ENCODE measurements at regions not wholly inside any gene's neighbourhood (a gene's known extent, or its start where the extent isn't known, plus 50 kb on each side); places are given as distances from the start of the nearest gene placed in this dataset.
"Not testable (repeated sequence)": the region's sequence is repeated elsewhere in the genome, so short reads cannot be mapped to it uniquely, and the experiment has no call there.

DNA sequence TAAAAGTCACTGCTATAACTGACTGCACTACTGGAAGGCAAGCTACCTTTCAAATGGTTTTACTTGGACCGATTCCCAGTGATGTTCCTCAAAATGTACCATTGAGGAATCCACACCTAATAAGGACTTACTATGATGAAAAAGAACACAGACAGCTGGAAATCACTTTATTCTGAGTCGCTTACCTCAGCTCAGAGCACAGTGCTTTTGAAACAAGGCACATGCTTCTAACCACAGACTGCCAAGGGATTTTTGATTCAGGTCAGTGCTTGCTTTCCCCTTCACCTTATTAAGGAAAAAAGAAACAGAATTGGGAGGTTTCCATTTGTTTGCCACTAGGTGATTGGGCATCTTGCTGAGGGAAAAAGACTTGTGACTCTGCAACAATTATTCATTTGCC, 707.5 kb upstream of the FSHR start:
- DNase-seq (ENCODE audit: insufficient read length, low spot score): no peak
- no peak for FAIRE-seq

DNA sequence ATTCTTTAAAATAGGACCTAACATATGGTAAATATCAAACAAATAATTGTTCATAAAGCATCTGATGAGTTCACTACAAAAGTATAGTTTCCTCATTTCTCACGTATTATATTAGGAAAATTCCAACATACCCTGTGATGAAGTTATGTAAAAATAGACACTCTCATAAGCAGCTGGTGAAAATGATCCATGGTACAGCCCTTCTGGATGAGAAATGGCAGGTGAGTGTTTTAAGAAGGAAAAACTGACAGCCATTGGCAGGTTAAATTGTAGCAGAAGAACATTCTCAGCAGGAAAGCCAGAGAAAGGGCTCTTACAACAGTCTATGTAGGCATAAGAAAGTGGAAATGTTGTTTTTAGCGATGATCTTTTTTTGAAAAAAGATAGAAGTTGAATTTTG, 706.5 kb upstream of the FSHR start:
- DNase-seq (ENCODE audit: insufficient read length, low spot score): no peak
- FAIRE-seq: no peak

DNA sequence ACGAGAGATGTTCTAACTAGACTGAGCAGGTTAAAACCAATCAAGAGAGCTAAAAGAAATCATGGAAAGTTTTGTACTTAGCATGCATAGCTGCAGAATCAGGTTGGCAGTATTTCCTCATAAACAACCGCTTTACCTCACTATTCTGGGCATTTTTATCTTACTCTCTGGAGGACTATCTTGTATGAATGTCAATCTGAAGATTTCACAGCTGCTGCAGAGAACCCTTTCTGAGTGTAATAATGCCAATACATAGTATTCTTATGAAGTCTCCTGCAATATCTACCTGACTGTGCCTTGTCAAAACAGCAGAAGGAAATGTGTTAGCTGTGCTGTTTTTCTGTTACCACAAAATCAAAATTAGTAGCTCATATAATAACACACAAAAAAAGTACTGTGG, 705.9 kb upstream of the FSHR start:
- FAIRE-seq (no peak), DNase-seq (ENCODE audit: insufficient read length, low spot score) (no peak)

DNA sequence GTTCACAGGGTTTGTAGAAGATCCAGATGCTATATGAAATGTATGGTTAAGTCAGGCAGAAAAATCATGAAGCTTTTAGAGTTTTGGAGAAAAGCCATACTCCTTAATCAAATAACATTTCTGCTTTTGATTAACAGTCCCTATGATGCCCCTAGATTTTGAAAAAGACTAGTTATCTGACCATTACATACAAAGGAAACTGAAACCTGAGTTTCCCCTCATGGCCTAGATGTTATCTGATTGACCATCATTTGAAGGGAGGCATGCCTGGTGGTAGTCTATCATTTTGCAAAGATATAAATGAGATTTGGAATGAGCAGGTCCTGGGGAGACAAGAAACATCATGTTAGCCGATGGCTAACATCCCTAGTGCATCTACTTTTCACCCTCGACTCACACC, 704.3 kb upstream of the FSHR start:
- FAIRE-seq: no peak

DNA sequence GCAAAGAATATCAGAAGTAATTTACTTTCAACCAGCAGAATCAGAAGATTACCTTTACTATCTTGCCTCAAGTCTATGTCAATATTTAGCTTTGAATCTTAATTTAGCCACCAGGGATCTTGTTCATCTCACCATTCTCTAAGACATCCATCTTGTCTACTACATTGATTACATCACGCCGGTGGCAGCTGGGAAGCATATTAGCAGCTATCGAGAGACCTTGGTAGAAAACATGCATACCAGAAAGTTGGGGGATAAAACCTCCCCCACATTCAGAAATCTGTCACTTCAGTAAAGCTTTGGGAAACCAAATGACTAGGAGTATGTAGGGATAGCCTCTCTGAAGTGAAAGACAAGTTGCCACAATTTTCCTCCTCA, 703.8 kb upstream of the FSHR start:
- no peak for DNase-seq (ENCODE audit: insufficient read length, low spot score)
- FAIRE-seq: no peak

More for the DNA sequence above, 704.3 kb upstream of the FSHR start:
- no peak for DNase-seq (ENCODE audit: insufficient read length, low spot score)

DNA sequence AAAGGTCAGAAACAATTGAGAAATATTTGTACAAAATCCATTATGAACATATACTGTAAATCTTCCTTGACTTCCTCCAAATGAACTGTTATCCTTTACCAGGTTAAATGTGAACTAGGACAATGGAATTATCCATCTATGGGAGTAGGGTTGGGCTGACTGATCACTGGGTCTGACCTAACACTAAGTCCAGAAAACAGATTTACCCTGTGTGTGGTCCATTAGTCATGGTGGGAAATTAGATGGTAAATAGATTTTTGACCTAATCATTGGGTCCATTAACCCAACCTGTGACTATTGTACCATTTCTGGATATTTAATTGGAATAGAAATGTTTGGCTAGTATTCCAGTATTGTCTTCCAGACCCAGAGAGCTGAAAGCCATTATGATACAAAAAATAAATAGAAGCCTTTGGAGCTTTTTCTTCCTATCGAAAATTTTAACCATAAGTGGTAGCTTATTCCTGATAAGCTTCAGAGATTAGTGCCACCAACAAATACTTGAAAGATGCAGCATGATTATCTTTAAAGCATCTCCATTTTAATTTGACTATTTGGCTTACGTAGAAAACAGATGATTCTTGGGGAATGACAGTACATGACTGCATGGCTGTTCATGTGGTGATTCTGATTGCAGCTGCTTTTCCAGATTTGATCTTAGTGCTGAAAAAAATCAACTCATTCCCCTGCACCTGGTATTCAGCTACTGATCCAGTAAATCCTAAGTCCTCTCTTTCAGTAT, 703.2 kb upstream of the FSHR start:
- DNase-seq (ENCODE audit: insufficient read length, low spot score) (no peak), FAIRE-seq (no peak)

DNA sequence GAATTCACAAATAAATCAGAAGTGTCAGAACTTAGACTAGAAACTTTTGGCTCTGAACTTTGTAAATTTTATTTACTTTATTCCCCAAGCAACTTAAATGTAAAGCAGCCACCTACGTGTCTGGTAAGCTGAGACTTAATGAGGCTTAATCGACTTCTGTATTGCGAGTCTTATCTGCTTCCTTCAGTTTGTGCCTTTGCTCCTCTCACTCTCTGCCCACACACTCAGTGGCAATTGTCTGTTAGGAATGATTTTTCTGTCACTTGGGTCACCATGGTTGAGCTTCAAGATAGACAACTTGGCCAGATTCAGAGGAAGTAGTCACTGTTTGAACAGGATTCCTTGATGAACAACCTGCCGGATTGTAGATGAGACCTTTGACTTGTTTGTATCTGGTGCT, 691.4 kb upstream of the FSHR start:
- no peak for DNase-seq (ENCODE audit: insufficient read length, low spot score)
- no peak for FAIRE-seq

DNA sequence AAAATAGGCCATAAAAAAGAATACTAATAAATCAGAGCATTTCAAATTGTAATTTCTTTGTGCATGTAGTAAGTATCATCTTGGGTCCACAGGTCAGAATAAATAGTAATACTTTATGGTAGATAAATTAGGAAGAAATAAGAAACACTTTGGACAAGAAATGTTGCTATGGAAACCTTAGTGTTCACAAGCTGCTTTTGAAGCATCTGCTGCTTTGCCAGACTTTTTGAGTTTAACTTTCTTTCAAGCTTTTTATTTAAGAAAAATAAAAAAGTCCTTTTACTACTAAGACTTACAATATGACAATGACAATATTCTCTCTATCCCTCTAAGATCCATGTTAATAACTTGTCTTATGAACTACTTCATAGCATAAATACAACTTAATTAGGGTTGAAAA, 690.7 kb upstream of the FSHR start:
- FAIRE-seq (no peak), DNase-seq (ENCODE audit: insufficient read length, low spot score) (no peak)

DNA sequence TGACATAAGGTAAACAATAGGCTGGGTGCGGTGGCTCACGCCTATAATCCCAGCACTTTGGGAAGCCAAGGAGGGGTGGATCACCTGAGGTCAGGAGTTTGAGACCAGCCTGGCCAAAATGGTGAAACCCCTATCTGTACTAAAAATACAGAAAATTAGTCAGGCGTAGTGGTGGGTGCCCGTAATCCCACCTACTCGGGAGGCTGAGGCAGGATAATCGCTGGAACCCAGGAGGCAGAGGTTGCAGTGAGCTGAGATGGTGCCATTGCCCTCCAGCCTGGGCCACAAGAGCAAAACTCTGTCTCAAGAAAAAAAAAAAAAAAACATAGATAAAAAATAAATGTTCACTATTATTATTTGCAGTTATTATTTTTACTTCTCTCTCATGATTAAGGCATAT, 689.8 kb upstream of the FSHR start:
- DNase-seq (ENCODE audit: insufficient read length, low spot score); FAIRE-seq: not testable (repeated sequence)

DNA sequence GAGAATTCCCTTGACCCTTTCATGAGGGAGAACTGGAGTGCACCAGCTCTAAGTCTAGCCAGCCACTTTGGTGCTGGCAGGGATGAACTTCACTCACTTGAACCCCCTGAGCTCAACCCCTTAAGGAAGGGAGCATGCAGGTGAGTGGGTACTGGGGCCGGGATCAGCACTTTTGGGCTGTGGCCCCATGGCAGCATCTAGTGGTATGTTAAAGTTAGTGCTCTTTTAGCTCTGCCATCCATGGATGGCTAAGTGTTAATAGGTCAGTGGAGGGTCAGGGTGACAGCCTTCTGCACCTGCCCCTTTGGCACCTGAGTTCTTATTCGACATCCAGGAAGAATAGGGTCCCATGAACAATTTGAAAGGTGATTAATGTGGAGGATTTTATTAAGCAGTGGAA, 689.0 kb upstream of the FSHR start:
- DNase-seq (ENCODE audit: insufficient read length, low spot score) (no peak), FAIRE-seq (no peak)

DNA sequence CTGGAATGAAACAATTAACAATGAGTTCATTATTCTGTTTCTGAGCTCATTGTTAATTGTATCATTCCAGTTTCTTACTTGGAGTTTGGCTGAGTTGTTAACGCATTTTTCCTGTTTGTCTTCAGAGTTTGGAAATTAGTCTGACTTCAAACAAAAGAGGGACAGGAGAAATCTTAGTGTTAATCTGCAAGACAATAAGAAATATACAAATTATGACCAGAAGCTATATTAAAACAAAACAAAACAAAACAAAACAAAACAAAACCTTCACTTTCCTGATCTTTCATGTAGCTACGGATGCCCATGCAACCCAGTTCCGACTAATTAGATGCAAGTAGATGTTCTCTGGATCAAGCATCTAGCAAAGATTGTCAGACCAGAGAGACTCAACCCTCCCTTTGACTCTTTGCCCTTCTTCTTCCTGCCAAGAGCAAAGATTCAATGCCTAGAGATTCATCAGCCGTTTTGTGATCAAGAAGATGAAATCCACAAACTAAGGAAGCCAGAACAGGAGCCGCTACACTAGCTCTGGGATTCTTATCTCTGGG, 686.2 kb upstream of the FSHR start:
- DNase-seq (ENCODE audit: insufficient read length, low spot score) (no peak), FAIRE-seq (no peak)

DNA sequence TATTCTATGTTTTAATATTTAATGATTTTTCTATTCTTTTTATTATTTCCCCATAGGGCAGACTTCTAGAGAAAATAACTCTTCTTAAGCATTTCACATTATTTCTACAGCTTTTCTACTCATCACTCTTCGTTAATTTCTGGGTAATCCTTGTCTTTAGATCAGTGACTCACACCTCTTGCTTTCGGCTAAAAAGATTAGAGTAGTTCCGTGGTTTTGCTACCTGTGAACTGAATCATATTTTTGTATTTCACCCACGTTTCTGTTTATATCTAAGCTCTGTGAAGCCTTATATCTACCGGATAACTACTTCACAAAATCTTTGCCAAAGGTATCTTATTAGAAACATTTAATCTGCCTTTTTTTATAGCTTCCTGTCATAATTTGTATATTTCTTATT, 685.5 kb upstream of the FSHR start:
- DNase-seq (ENCODE audit: insufficient read length, low spot score): no peak
- no peak for FAIRE-seq

DNA sequence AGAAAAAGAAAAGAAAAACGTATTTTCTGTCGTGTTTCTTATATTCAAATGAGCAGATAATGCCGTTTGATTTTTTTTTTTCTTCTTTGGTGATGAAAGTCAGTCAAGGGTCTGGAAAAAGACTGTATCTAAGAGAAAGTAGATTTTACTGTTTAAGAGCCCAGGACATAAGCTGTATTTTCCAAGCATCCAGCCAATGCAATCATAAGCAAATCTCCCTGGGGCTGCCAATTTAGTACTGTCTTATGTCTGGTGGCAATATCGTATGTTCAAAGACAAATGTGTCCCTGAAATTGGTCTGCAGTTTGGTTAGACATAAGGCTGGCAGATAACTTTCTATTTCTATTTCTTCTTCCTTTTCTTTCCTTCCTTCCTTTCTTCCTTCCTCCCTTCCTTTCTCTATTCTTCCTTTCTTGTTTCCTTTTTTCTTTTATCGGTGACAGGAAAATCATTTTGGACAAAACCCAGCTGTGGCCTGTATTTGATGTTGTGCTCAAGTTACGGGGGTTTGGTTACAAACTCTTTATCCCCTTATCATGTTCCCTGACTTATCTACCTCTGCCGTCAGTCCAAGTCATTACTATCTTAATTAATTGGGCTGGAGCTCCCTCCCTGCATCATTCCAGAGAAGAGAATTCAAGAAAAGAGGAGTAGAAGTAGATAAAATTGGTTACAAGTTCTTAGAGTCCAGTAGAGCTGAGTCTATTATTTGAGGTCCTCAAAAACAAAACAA, 683.4 kb upstream of the FSHR start:
- FAIRE-seq: no peak
- no peak for DNase-seq (ENCODE audit: insufficient read length, low spot score)

DNA sequence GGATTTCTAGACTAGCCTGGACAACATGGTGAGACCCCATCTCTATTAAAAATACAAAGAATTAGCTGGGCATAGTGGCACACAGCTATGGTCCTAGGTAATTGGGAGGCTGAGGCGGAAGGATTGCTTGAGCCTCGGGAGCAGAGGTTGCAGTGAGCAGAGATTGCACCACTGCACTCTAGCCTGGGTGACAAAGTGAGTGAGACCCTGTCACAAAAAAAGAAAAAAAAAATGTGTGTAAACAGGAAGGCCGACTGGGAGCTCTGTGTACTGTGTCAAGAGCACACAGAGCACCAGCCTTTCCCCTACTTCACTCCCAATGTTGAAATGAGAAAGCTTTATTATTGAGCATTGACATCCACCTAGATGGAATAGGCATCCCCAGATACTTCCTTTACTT, 681.7 kb upstream of the FSHR start:
- FAIRE-seq (no peak), DNase-seq (ENCODE audit: insufficient read length, low spot score) (no peak)

DNA sequence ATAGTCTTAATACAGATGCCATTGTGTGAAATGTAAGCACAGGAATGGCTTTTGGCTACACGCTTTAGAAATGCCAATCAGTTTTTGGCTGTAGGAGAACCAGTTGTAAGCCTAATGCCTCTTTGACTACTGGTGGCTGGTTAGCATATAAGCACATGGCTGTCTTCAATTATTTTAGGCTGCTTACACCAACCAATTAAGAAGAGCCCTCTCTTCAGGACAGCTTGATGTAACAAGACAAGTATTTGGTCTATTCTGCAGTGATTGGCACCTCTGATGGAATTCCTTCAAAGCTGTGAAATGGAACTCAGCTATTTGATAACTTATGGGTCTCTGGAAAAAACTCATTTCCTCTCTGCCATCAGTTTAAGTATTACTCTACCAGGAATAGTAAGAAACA, 680.1 kb upstream of the FSHR start:
- FAIRE-seq: no peak

DNA sequence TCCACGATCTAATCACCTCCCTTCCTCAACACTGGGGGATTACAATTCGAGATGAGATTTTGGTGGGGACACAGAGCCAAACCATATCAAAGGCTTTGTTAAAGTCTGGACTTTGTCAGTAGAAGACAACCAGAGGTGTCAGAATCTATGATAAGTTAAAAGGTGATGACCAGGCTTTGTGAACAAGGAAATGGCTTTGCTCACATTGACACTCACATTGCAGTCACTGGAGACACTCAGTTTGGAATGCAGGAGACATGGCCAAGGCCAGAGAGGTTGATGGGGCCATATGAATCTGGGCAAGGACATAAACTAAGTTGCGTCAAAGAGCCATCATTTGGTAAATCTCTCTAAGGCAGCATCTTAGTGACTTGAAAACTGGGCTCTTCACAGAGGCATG, 678.2 kb upstream of the FSHR start:
- FAIRE-seq: no peak
- DNase-seq (ENCODE audit: insufficient read length, low spot score): no peak

More for the DNA sequence above, 680.1 kb upstream of the FSHR start:
- DNase-seq (ENCODE audit: insufficient read length, low spot score): no peak

DNA sequence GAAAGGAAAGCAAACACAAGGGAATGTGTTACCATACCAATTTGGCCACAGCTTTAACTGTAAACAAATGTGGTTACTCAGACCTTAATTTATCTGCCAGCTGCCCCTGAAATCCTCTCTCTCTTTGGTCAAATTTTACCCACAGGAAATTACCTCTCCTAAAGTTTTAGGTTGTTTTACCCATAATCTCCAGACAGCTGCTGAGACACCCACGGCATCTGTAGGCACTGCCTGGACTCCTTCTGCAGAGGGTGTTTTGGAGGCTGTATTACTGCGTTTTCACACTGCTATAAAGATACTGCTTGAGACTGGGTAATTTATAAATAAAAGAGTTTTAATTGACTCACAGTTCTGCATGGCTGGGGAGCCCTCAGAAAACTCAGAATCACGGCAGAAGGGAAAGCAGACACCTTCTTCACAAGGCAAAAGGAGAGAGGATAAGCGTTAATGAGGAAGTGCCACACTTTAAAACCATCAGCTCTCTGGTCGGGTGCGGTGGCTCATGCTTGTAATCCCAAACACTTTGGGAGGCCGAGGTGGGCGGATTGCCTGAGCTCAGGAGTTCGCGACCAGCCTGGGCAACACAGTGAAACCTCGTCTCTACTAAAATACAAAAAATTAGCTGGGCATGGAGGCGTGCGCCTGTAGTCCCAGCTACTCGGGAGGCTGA, 677.5 kb upstream of the FSHR start:
- FAIRE-seq (no peak), DNase-seq (ENCODE audit: insufficient read length, low spot score) (no peak)

DNA sequence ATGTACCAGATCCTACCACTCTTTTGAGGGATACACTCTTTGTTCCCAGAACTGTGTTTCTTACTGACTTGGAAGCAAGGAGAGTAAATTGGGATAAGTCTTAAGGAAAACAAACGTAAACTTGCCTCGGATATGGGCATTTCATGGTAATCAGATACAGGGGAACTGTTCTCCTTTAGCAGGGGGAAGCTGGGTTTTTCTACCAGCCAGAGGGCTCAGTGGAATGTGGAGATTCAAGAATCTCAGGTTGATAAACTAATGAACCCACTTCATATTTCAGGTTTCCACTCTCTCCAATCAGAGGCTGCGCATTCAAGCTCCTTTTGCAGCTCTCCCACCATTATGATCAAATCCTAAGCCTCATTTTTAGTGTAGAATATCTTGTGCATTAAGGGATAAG, 676.5 kb upstream of the FSHR start:
- DNase-seq (ENCODE audit: insufficient read length, low spot score) (no peak), FAIRE-seq (no peak)

DNA sequence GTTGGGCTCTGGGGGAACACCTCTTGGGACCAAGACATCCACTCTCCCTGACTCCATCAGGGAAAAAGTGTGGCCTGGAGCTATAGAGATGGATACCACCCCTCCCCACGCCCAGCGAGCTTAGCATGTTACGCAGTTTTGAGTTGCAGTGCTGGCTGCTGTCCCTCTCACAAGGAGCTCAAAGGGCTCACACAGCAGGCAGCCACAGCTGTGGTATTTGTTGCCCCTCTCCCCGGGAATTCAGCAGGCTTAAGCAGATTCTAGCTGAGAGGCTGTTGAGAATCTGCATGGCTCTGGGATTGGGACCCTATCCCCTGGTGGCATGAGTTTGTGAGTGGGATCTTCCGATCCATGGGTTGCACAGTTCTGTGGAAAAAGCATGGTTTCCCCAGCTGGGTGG, 673.1 kb upstream of the FSHR start:
- DNase-seq (ENCODE audit: insufficient read length, low spot score) (no peak), FAIRE-seq (no peak)

DNA sequence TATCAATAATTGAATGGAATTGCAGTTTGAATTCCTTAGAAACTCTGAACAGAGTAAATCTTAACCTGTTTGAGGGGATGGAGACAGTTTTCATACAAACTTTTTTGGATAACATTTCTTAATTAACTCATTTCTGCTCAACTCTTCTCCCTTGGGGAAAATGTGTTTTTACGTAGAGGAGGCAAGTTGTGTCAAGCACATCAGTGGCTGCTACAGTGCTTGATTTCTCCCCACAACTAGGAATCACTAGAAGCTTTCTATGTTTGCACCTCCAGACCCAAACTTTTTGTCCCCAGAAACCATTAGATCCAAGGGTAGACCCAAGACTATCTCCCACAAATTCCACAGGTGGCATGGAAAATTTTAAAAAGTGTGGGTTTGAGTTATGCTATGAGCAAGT, 658.9 kb upstream of the FSHR start:
- DNase-seq (ENCODE audit: insufficient read length, low spot score): no peak

DNA sequence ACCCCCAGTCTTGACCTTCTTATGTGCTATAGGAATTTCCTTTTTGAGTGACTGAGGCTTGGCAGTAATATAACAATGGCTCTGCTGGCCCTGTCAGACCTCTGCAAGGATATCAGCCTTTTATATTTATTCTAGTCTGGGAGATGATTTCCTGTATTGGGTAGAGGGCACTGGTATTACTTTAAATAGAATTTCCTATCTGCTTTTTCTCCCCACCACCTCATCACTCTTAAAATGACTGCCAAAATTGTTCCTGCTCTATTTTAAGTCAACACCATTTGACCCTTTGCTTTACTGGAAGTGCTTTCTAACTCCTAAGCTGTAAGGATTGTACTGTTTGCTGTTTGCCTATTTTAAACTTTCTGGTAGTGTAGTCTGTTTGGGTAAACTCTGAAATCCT, 658.4 kb upstream of the FSHR start:
- FAIRE-seq: no peak
- no peak for DNase-seq (ENCODE audit: insufficient read length, low spot score)

More for the DNA sequence above, 658.9 kb upstream of the FSHR start:
- no peak for FAIRE-seq

DNA sequence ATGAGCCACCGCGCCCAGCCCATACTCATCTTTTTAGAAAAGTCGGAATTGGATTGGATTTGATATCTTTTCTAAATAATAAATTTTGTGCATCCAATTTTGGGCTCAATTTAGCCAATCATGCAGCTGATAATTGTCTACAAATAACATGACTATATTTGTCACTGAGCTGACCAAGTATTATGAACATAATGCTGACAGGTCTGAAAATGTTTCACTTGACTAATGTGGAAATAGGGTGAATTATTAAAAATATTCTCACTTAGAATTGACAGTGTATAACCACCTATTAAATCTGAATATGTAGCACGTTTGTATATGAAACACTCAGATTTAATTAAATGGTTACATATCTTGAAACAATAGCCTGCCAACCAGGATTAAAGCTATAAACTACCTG, 657.2 kb upstream of the FSHR start:
- FAIRE-seq (no peak), DNase-seq (ENCODE audit: insufficient read length, low spot score) (no peak)

Data from HTR-8/SVneo (cell line).